CD14-positive monocyte (primary cell): ENCODE measurements at regions not wholly inside any gene's neighbourhood (a gene's known extent, or its start where the extent isn't known, plus 50 kb on each side); places are given as distances from the start of the nearest gene placed in this dataset.
"Not testable (repeated sequence)": the region's sequence is repeated elsewhere in the genome, so short reads cannot be mapped to it uniquely, and the experiment has no call there.

Experiments
- DNase-seq, 3 donors: peaks; one replicate each; pipeline ENCODE4 v3.0.0-alpha.2; 2011 to 2022
- H2AFZ ChIP-seq: 2 replicates; pipeline ENCODE4 v1.6.0; 2012; ENCODE audit warnings: mild to moderate bottlenecking, low read depth, low read length, inconsistent platforms; ENCODE audit not compliant: insufficient read depth, poor library complexity, severe bottlenecking
- H3K27ac ChIP-seq, 2 donors: 1 replicate in 1 of 2; 2 replicates in 1 of 2; pipeline ENCODE4 v1.5.1; 2012 to 2013; ENCODE audit warnings: low read length in 2 of 2, control low read depth in 1 of 2, inconsistent platforms in 1 of 2, low read depth in 1 of 2, mild to moderate bottlenecking in 1 of 2
- H3K27me3 ChIP-seq, 2 donors: one replicate each; pipeline versions ENCODE4 v1.6.0 to v1.6.1; 2011 to 2013; ENCODE audit warnings: low read length in 2 of 2; ENCODE audit not compliant: control insufficient read depth in 2 of 2, insufficient read depth in 2 of 2
- H3K36me3 ChIP-seq, 2 donors: replicated peaks in 1 of 2; 1 replicate in 1 of 2; 2 replicates in 1 of 2; pipeline versions ENCODE4 v1.5.1 to v1.6.1; 2012 to 2013; ENCODE audit warnings: low read length in 2 of 2, control low read depth in 1 of 2, inconsistent platforms in 1 of 2, mild to moderate bottlenecking in 1 of 2; ENCODE audit not compliant: insufficient read depth in 2 of 2, control insufficient read depth in 1 of 2
- H3K4me1 ChIP-seq, 2 donors: 1 replicate in 1 of 2; 2 replicates in 1 of 2; pipeline versions ENCODE4 v1.5.1 to v1.6.1; 2012 to 2013; ENCODE audit warnings: low read length in 2 of 2, control low read depth in 1 of 2, inconsistent platforms in 1 of 2, mild to moderate bottlenecking in 1 of 2, moderate library complexity in 1 of 2; ENCODE audit not compliant: insufficient read depth in 2 of 2, control insufficient read depth in 1 of 2
- H3K4me2 ChIP-seq: replicated peaks from 2 replicates; pipeline ENCODE3; 2012; ENCODE audit warnings: low read length, moderate library complexity, mild to moderate bottlenecking; ENCODE audit not compliant: poor library complexity, severe bottlenecking; ENCODE audit errors: extremely low read depth
- H3K4me3 ChIP-seq, 3 experiments: fragments of 200-600 bp in 1 of 3; sonication (generic) in 1 of 3; replicated peaks in 1 of 3; 1 replicate in 2 of 3; 2 replicates in 1 of 3; pipeline ENCODE4 v1.5.1; 2011 to 2013; ENCODE audit warnings: low read length in 3 of 3, mild to moderate bottlenecking in 3 of 3, control low read depth in 2 of 3, low read depth in 2 of 3, inconsistent platforms in 1 of 3, moderate library complexity in 1 of 3
- H3K79me2 ChIP-seq: 2 replicates; pipeline ENCODE4 v1.6.0; 2012; ENCODE audit warnings: mild to moderate bottlenecking, control low read depth, inconsistent platforms, low read length, moderate library complexity; ENCODE audit not compliant: insufficient read depth
- H3K9ac ChIP-seq: 2 replicates; pipeline ENCODE4 v1.6.0; 2017; ENCODE audit warnings: low read length, mild to moderate bottlenecking; ENCODE audit not compliant: insufficient read depth, poor library complexity, severe bottlenecking
- H3K9me3 ChIP-seq, 2 donors: replicated peaks in 1 of 2; 1 replicate in 1 of 2; 2 replicates in 1 of 2; pipeline versions ENCODE4 v1.5.1 to v1.6.1; 2012 to 2013; ENCODE audit warnings: low read length in 2 of 2, control low read depth in 1 of 2; ENCODE audit not compliant: control insufficient read depth in 1 of 2, insufficient read depth in 1 of 2
- H4K20me1 ChIP-seq: 2 replicates; pipeline ENCODE4 v1.6.0; 2012; ENCODE audit warnings: mild to moderate bottlenecking, low read length, control low read depth, moderate library complexity; ENCODE audit not compliant: insufficient read depth
- H3K27ac Mint-ChIP-seq, 7 donors: one replicate each; pipeline ENCODE4 v1.8.0; 2020; ENCODE audit warnings: mild to moderate bottlenecking in 7 of 7, mixed read lengths in 7 of 7, moderate library complexity in 6 of 7, inconsistent platforms in 2 of 7
- H3K27me3 Mint-ChIP-seq, 3 donors: one replicate each; pipeline ENCODE4 v1.8.0; 2021 to 2022; ENCODE audit warnings: low read depth in 3 of 3, mild to moderate bottlenecking in 3 of 3, mixed read lengths in 3 of 3, moderate library complexity in 3 of 3, inconsistent platforms in 1 of 3
- H3K36me3 Mint-ChIP-seq, 2 donors: one replicate each; pipeline ENCODE4 v1.8.0; 2020; ENCODE audit warnings: mixed read lengths in 2 of 2, inconsistent platforms in 1 of 2, mild to moderate bottlenecking in 1 of 2
- H3K4me1 Mint-ChIP-seq: one replicate; pipeline ENCODE4 v1.8.0; 2020; ENCODE audit warnings: mild to moderate bottlenecking, mixed read lengths
- H3K4me3 Mint-ChIP-seq, 2 donors: one replicate each; pipeline ENCODE4 v1.8.0; 2020; ENCODE audit warnings: mild to moderate bottlenecking in 2 of 2, mixed read lengths in 2 of 2, moderate library complexity in 1 of 2
- H3K9me3 Mint-ChIP-seq, 7 donors: one replicate each; pipeline ENCODE4 v1.8.0; 2020 to 2022; ENCODE audit warnings: mixed read lengths in 7 of 7, mild to moderate bottlenecking in 6 of 7, moderate library complexity in 6 of 7, inconsistent platforms in 2 of 7
- CTCF ChIP-seq: fragments of 200-600 bp; IDR thresholded peaks from one replicate; pipeline ENCODE4 v1.8.0; 2022; ENCODE audit warnings: antibody characterized with exemption, mild to moderate bottlenecking
- WGBS: methylation state at CpG from one replicate; pipeline ENCODE4 v1.1.5; 2013; ENCODE audit warnings: missing lambda C conversion rate; ENCODE audit not compliant: insufficient coverage; 5-methylcytosine and 5-hydroxymethylcytosine counted together
- intact Hi-C, 2 donors: fragments of 100-400 bp; cut with micrococcal nuclease; formaldehyde crosslinking; loops; one replicate each; pipeline versions ENCODE4 v1.15.0 to v1.15.1; 2023

GRCh38 chrX:3501833-3502535 is 155.5 kb upstream of the MXRA5 start:
- Histone ChIP-seq H3K9ac (no peak overlapping the region), H3K27me3 (no peaks in the 10 kb centered on the region), H4K20me1 (no peaks in the 10 kb centered on the region), H3K4me2 (no peak overlapping the region), H3K9me3 (no peaks in the 10 kb centered on the region), H3K27ac (no peak overlapping the region), H3K79me2 (no peaks in the 10 kb centered on the region), H3K36me3 (no peaks in the 10 kb centered on the region), H2AFZ (no peak overlapping the region), H3K4me3 (no peak overlapping the region), H3K4me1 (no peaks in the 10 kb centered on the region)
- Mint-ChIP-seq H3K4me3 (no peak overlapping the region), H3K36me3 (no peaks in the 10 kb centered on the region), H3K27ac (no peak overlapping the region), H3K27me3 (peaks cover 0 to 2% (median 2%) of the 10 kb centered on the region in 3 donors), H3K4me1 (no peaks in the 10 kb centered on the region), H3K9me3 (peaks cover 0 to 13% (median 4%) of the 10 kb centered on the region in 7 donors)
- intact Hi-C loops, result no loop called here
- WGBS, result 86% methylated on average over 6 of the region's 21 CpGs
- no peak for TF ChIP-seq CTCF
- no peak for DNase-seq

GRCh38 chrX:3495836-3496769 is 149.7 kb upstream of the MXRA5 start:
- H3K27ac Mint-ChIP-seq, H3K4me3 ChIP-seq, H3K4me2 ChIP-seq, intact Hi-C loops, H3K4me1 Mint-ChIP-seq, H3K9me3 ChIP-seq, H3K36me3 Mint-ChIP-seq, H3K9ac ChIP-seq, H2AFZ ChIP-seq, H3K36me3 ChIP-seq, H4K20me1 ChIP-seq, H3K79me2 ChIP-seq, H3K9me3 Mint-ChIP-seq, H3K27me3 Mint-ChIP-seq, H3K27me3 ChIP-seq, DNase-seq, H3K27ac ChIP-seq, H3K4me1 ChIP-seq, H3K4me3 Mint-ChIP-seq: not testable (repeated sequence)
- no CpG with 5 or more reads among the region's 12 CpGs for WGBS
